Ramos (cell line): ENCODE measurements at regions not wholly inside any gene's neighbourhood (a gene's known extent, or its start where the extent isn't known, plus 50 kb on each side); places are given as distances from the start of the nearest gene placed in this dataset.

Experiments used
- in situ Hi-C: fragments of 300-500 bp; cut with MboI; formaldehyde crosslinking; loops from one replicate; pipeline ENCODE4 v1.14.3; 2022; ENCODE audit warnings: low sequenced_read_pairs; ENCODE audit not compliant: unreplicated experiment

GRCh38 chr17:53996131-53996530, 173.4 kb downstream of the KIF2B start:
- in situ Hi-C loops, result no loop called here

- in situ Hi-C loops, result no loop called here
Measured at GRCh38 chr17:53996890-53997289, 174.2 kb downstream of the KIF2B start.

- in situ Hi-C loops, result no loop called here
Measured at GRCh38 chr17:54007855-54008254, 185.1 kb downstream of the KIF2B start.

GRCh38 chr17:54009502-54009901, 186.8 kb downstream of the KIF2B start:
- in situ Hi-C loops, result no loop called here

GRCh38 chr17:54013072-54013471, 190.3 kb downstream of the KIF2B start:
- in situ Hi-C loops, result no loop called here

GRCh38 chr17:54015734-54016133, 193.0 kb downstream of the KIF2B start:
- in situ Hi-C loops, result no loop called here

DNA sequence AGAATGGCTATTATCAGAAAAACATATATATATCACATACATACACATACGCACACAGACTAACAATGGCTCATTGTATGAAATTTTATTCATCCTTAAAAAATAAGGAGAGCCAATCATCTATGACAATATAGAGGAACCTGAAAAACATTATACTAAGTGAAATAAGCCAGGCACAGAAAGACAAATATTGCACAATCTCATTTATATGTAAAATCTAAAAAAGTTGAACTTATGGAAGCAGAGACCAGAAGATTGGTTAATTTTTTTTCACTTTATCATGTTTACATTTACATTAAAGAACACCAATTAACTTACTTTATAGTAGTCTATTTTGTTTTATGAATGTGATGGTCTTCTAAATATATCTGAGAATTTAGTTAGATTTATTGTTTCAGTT, 198.7 kb downstream of the KIF2B start:
- in situ Hi-C loops, result no loop called here

DNA sequence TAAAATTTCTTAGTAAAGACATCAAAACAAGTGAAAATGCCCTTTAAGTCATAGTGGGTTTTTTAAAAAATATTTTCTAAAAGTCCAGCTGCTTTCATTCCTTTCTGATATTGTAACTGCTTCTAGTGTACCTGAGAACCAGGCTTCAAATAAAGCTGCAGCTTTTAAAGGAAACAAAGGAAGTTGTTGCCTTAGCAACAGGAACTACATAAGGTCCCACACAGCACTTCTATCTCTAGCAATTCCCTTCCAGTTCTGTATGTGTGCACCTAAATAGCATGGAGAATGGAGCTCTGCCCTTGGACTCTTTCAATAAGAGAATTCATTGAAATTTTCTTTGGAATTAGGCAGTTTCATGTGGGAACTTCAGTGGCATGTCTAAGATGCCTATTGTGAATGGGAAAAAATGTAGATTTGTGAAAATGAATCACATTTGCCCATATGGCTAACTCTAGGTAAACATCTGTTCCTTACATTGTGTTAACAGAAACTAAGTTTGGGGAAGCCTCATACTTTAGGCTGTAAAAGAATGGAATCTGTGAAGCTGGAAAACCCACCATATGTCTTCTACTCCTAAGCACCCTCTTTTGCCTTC, 206.4 kb downstream of the KIF2B start:
- in situ Hi-C loops, result no loop called here

GRCh38 chr17:54029986-54030385, 207.3 kb downstream of the KIF2B start:
- in situ Hi-C loops, result no loop called here

- in situ Hi-C loops, result no loop called here
Measured at GRCh38 chr17:54046570-54046969, 223.8 kb downstream of the KIF2B start.

DNA sequence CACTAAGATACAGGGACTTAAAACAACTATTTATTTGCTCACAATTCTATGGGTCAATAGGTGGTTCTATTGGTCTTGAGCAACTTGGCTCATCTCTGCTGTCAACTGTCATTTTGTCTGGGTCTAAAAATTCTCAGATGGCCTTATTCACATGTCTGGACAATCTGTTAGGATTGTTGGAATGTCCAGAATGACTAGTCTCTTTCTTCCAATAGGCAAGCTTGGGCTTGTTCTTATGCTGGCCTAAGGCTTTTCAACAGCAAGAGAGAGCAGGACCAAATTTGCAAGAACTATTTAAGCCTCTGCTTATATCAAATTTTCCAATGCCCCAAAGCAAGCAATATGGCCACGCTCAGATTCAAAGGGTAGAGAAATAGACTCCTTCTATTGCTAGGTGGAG, 240.9 kb downstream of the KIF2B start:
- in situ Hi-C loops, result no loop called here

- in situ Hi-C loops, result no loop called here
Measured at GRCh38 chr17:54085020-54085419, 262.3 kb downstream of the KIF2B start.

DNA sequence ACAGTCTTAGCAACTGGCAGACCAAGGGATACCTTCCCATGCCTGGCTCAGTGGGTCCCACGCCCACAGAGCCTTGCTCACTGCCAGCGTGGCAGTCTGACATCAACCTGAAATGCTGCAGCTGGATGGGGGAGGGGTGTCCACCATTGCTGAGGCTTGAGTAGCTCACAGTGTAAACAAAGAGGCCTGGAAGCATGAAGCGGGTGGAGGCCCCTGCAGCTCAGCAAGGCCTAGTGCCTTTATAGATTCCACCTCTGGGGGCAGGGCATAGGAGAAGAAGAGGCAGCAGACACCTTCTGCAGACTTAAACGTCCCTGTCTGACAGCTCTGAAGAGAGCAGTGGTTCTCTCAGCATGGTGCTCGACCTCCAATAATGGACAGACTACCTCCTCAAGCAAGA, 263.2 kb downstream of the KIF2B start:
- in situ Hi-C loops, result no loop called here

DNA sequence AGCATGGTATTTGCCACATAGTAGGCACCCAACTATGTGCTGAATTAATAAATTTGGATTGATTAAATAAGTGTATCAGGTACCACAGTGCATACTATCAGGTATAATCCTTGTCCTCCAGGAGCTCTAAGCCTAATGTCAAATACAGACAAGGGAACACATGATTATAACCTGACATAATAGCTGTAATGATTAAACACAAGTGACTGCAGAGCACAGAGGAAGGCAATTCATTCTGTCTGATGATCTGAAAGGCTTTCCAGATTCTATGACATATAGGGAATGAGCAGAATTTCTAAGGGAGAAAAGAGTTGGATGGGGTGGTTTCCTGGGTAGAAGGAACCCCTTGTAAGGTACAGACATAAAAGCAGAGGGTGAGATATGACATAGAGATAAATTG, 273.5 kb downstream of the KIF2B start:
- in situ Hi-C loops, result no loop called here

GRCh38 chr17:54099221-54099620, 276.5 kb downstream of the KIF2B start:
- in situ Hi-C loops, result no loop called here

- in situ Hi-C loops, result no loop called here
Measured at GRCh38 chr17:54102246-54102645, 279.5 kb downstream of the KIF2B start.

DNA sequence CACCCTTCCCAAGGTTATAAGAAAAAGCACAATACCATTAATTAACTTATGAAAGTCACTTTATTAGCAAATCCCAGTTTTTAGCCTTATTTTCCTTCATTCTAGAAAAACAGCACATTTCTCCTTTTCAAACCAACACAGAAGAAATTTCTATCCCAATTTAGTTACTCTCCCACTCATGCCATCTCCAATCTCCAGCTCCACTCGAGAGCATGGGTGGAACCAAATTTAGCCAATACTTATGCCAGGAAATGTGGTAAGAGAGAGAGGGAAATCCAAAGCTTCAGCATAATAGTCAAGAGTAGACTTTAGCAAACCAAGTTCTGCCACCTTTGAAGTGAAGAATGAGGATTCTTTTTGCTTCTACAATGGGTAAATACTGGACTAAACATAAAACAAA, 288.8 kb downstream of the KIF2B start:
- in situ Hi-C loops, result no loop called here

GRCh38 chr17:54117452-54117851, 294.7 kb downstream of the KIF2B start:
- in situ Hi-C loops, result no loop called here

DNA sequence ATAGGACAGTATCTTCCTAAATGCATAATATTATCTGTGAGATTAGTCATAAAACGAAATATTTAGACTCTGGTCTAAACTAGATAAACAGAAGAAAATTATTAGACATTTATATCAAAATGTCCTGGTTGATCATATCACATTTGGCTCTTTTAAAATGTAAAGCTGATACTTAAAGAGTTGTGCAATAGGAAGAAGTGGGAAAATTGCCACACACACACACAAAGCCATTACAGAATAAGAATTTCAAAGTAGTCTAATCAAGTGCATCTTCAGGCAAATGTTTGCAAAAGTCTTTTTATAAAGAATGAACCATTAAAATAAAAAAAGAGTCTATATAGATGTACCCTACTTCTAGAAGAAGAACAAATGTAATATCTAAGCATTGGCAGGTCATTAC, 301.7 kb downstream of the KIF2B start:
- in situ Hi-C loops, result no loop called here

- in situ Hi-C loops, result no loop called here
Measured at GRCh38 chr17:54153423-54153822, 330.7 kb downstream of the KIF2B start.

GRCh38 chr17:54157542-54157941, 334.8 kb downstream of the KIF2B start:
- in situ Hi-C loops, result no loop called here

DNA sequence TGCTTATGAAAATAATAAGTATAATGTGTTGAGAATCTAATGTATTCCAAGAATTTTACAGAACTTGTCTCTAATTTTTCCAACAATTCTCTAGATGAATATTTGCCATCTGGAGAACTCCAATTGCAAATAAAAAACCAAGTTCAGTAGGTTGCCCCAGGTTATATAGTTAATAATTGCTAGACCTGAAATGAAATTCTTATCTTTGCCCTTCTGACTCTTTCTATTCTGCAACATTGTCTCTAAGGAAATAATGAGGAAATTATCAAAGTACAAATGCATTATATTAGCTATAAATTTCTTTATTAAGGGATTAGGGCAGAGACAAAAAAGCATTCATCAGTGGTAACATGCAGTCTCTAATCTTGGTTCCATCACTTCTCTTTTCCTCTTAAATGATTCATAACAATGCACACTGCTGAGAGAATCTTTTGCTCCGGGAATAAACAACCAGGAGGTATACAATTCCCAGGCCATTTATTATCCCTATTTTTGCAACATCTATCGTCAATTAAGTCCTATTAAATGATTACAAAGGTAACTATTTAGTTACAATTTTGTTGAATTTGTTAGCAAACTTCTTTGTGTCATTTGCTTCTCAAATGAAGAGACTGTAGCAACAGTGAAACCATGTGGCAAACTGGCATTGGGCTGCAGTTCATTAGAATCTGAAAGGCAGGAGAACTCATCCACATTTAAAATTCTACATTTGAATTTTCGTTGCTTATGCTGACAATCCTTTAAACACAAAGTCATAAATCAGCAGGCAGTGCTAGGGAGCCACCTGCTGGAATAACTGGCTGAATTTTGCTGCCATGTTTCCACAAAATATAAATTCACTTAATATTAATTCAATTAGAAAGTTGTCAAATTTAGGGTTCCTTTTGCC, 349.6 kb downstream of the KIF2B start:
- in situ Hi-C loops, result no loop called here
